ENCODE measurements at regions not wholly inside any gene's neighbourhood (a gene's known extent, or its start where the extent isn't known, plus 50 kb on each side); places are given as distances from the start of the nearest gene placed in this dataset.

DNA sequence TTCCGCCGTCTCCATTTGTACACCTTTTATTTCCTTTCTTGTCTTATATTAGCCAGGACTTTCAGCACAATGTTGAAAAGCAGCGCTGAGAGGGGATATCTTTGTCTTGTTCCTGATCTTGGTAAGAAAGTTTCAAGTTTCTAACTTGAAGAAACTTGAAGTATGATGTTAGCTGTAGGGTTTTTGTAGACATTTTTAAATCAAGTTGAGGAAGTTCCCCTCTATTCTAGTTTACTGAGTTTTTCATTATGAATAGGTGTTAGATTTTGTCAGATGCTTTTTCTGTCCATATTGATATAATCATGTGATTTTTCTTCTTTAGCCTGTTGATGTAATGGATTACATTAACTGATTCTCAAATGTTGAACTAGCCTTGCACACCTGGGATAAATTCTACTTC, 425.7 kb downstream of the PIK3R1 start:
- Histone ChIP-seq H3K27ac (no peak overlapping the region), H3K4me3 (ENCODE audit: low read depth, low read length) (no peak overlapping the region), H3K36me3 (replicated peaks) (no peaks in the 10 kb centered on the region), H3K27me3 (replicated peaks) (no peaks in the 10 kb centered on the region)
- no peak for DNase-seq
- TF ChIP-seq CTCF (IDR thresholded peaks at IDR 0.05; ENCODE audit: low read depth, low read length, missing control alignments): no peak
- in situ Hi-C loops (cut with HindIII; ENCODE audit: low pct_ligation_motif_present, low sequenced_read_pairs): no loop called here

DNA sequence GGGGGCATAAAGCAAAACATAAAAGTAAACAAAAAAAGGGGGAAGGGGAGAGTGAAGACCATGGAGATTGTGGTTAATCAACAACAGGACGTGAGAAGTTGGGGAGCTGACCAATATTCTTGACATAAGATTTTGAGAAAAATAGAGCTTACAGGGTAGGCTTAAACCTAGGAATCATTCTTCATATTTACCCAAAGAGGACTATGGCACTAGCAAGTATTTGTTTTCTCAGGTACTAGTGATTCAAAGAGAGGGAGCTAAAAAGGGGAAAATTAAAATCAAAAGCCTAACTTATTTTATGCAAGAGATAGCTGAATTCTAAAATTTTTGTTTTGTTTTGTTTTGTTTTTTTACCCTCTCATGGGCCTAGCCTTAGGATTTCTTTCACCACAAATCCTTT, 427.5 kb downstream of the PIK3R1 start:
- Histone ChIP-seq H3K36me3 (replicated peaks) (no peaks in the 10 kb centered on the region), H3K27me3 (replicated peaks) (no peaks in the 10 kb centered on the region), H3K4me3 (ENCODE audit: low read depth, low read length) (no peak overlapping the region), H3K27ac (no peak overlapping the region)
- DNase-seq: no peak
- in situ Hi-C loops (cut with HindIII; ENCODE audit: low pct_ligation_motif_present, low sequenced_read_pairs): no loop called here
- TF ChIP-seq CTCF (IDR thresholded peaks at IDR 0.05; ENCODE audit: low read depth, low read length, missing control alignments): no peak

- no peak for TF ChIP-seq CTCF (IDR thresholded peaks at IDR 0.05; ENCODE audit: low read depth, low read length, missing control alignments)
- no peak for DNase-seq
- H3K4me3 ChIP-seq (ENCODE audit: low read depth, low read length): no peak overlapping the region
- H3K36me3 ChIP-seq (replicated peaks): no peaks in the 10 kb centered on the region
- H3K27me3 ChIP-seq (replicated peaks): no peaks in the 10 kb centered on the region
- H3K27ac ChIP-seq: no peak overlapping the region
- in situ Hi-C loops (cut with HindIII; ENCODE audit: low pct_ligation_motif_present, low sequenced_read_pairs): no loop called here
Measured at GRCh38 chr5:68644971-68645370, 429.4 kb downstream of the PIK3R1 start.

GRCh38 chr5:68646144-68646543, 430.6 kb downstream of the PIK3R1 start:
- H3K27me3 ChIP-seq (replicated peaks): no peaks in the 10 kb centered on the region
- no peak for DNase-seq
- no peak overlapping the region for H3K4me3 ChIP-seq (ENCODE audit: low read depth, low read length)
- H3K27ac ChIP-seq: no peak overlapping the region
- H3K36me3 ChIP-seq (replicated peaks): no peaks in the 10 kb centered on the region
- TF ChIP-seq CTCF (IDR thresholded peaks at IDR 0.05; ENCODE audit: low read depth, low read length, missing control alignments): no peak
- in situ Hi-C loops (cut with HindIII; ENCODE audit: low pct_ligation_motif_present, low sequenced_read_pairs): no loop called here

DNA sequence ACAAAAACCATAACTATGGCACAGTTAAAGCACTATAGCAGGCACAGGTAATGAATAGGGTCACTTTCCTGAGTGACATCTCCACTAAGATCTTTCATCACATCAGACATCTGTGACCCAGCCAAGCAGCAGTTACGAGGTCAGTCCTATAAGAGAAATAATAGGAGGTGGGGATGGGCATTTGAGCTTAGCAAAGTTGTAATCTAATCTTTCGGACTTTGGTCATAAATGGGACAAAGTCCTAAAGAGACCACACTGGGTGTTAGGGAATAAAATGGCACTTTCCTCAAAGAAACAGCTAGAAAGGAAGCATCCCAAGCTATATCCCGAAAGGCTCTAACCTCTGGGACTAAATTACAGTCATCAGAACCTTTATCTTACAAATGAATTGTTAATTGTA, 432.2 kb downstream of the PIK3R1 start:
- in situ Hi-C loops (cut with HindIII; ENCODE audit: low pct_ligation_motif_present, low sequenced_read_pairs): no loop called here
- H3K27ac ChIP-seq: no peak overlapping the region

More for the DNA sequence above, 432.2 kb downstream of the PIK3R1 start:
- no peak for DNase-seq
- no peak overlapping the region for H3K4me3 ChIP-seq (ENCODE audit: low read depth, low read length)
- TF ChIP-seq CTCF (IDR thresholded peaks at IDR 0.05; ENCODE audit: low read depth, low read length, missing control alignments): no peak
- H3K27me3 ChIP-seq (replicated peaks): no peaks in the 10 kb centered on the region
- no peaks in the 10 kb centered on the region for H3K36me3 ChIP-seq (replicated peaks)
